Bronchial epithelial cell (primary cell): ENCODE measurements at regions not wholly inside any gene's neighbourhood (a gene's known extent, or its start where the extent isn't known, plus 50 kb on each side); places are given as distances from the start of the nearest gene placed in this dataset.

ENCODE experiments used
- DNase-seq: peaks from one replicate; pipeline ENCODE4 v3.0.0-alpha.2; 2010; ENCODE audit warnings: low read depth
- FAIRE-seq: peaks from 2 replicates; lab custom pipeline; 2011; peaks lifted over from hg19 to GRCh38; lab: Jason Lieb, UNC
- H3K27me3 ChIP-seq: 2 replicates; pipeline ENCODE4 v1.5.1; 2011; ENCODE audit warnings: low read length; ENCODE audit not compliant: control insufficient read depth, insufficient read depth
- H3K36me3 ChIP-seq: 2 replicates; pipeline ENCODE4 v1.5.1; 2011; ENCODE audit warnings: low read length; ENCODE audit not compliant: control insufficient read depth, insufficient read depth
- H3K4me3 ChIP-seq: 2 replicates; pipeline ENCODE4 v1.5.1; 2011; ENCODE audit warnings: mild to moderate bottlenecking, low read depth, low read length, control low read depth
- CTCF ChIP-seq: IDR thresholded peaks from 2 replicates; pipeline ENCODE4 v1.5.1; 2011; ENCODE audit warnings: mild to moderate bottlenecking, moderate library complexity, low read length, control low read depth, inconsistent platforms; ENCODE audit not compliant: insufficient read depth, severe bottlenecking

DNA sequence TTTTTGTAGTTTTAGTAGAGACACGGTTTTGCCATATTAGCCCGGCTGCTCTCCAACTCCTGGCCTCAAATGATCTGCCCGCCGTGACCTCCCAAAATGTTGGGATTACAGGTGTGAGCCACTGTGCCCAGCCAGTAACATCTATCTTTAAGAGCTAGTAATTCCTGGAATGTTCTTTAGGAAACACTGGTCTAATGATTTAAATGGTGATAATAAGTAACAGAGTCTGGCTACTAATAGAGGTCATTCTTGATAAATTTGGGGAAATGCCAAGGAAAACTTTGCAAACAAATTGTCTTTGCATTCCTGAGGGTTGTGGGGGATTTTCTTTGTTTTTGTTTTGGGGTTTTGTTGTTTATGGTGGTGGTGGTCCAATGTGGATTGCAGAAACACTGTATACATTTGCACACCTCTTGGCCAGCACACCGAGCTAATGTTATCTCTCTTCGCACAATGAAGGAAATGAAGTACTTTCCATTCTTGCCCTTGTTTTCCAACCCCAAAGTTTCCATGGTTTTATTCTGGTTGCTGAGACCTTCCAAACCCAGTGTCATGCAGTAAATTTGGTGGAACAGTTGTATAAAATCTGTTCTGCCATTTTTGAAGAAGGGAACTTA, 51.3 kb upstream of the WIPF3 start:
- no peak for FAIRE-seq
- H3K4me3 ChIP-seq = no peak overlapping the region
- no peak for TF ChIP-seq CTCF
- no peaks in the 10 kb centered on the region for H3K36me3 ChIP-seq
- H3K27me3 ChIP-seq = no peaks in the 10 kb centered on the region
- DNase-seq = no peak
